Thyroid gland (tissue), 4 donors: ENCODE measurements at regions not wholly inside any gene's neighbourhood (a gene's known extent, or its start where the extent isn't known, plus 50 kb on each side); places are given as distances from the start of the nearest gene placed in this dataset.

Experiments
- DNase-seq, 2 donors: peaks; one replicate each; pipeline ENCODE4 v3.0.0-alpha.2; 2019
- H3K27ac ChIP-seq, 3 donors: fragments of 200-600 bp; sonication (generic); 1 replicate in 2 of 3; 2 replicates in 1 of 3; pipeline ENCODE4 v1.5.1; 2016 to 2019; ENCODE audit warnings: mild to moderate bottlenecking in 1 of 3, moderate library complexity in 1 of 3
- H3K27me3 ChIP-seq: fragments of 200-600 bp; sonication (generic); one replicate; pipeline ENCODE4 v1.5.1; 2019
- H3K36me3 ChIP-seq, 2 donors: fragments of 200-600 bp; sonication (generic); one replicate each; pipeline ENCODE4 v1.5.1; 2016 to 2019
- H3K4me1 ChIP-seq, 2 donors: fragments of 200-600 bp; sonication (generic); one replicate each; pipeline ENCODE4 v1.5.1; 2017 to 2019
- H3K4me3 ChIP-seq, 3 donors: fragments of 200-600 bp; sonication (generic); replicated peaks in 1 of 3; 1 replicate in 2 of 3; 2 replicates in 1 of 3; pipeline ENCODE4 v1.5.1; 2016; ENCODE audit warnings: mild to moderate bottlenecking in 1 of 3
- H3K9me3 ChIP-seq: fragments of 200-600 bp; sonication (generic); one replicate; pipeline ENCODE4 v1.5.1; 2017
- CTCF ChIP-seq, 6 experiments: fragments of 200-600 bp in 3 of 6; fragments of 450-650 bp in 3 of 6; sonication (generic) in 3 of 6; IDR thresholded peaks; one replicate each; pipeline ENCODE4 v1.5.1; 2016 to 2019; ENCODE audit warnings: antibody characterized with exemption in 6 of 6, mild to moderate bottlenecking in 2 of 6, inconsistent platforms in 1 of 6, moderate library complexity in 1 of 6
- POLR2A ChIP-seq, 2 donors: fragments of 450-650 bp; IDR thresholded peaks; one replicate each; pipeline ENCODE4 v1.6.1; 2017; ENCODE audit warnings: antibody characterized with exemption in 2 of 2, mild to moderate bottlenecking in 2 of 2, moderate library complexity in 1 of 2
- WGBS, 2 donors: methylation state at CpG; one replicate each; pipeline ENCODE4 v1.1.5; 2017; 5-methylcytosine and 5-hydroxymethylcytosine counted together
- intact Hi-C: fragments of 100-400 bp; cut with DNase I; formaldehyde crosslinking; loops from one replicate; pipeline ENCODE4 v1.15.1; 2023

DNA sequence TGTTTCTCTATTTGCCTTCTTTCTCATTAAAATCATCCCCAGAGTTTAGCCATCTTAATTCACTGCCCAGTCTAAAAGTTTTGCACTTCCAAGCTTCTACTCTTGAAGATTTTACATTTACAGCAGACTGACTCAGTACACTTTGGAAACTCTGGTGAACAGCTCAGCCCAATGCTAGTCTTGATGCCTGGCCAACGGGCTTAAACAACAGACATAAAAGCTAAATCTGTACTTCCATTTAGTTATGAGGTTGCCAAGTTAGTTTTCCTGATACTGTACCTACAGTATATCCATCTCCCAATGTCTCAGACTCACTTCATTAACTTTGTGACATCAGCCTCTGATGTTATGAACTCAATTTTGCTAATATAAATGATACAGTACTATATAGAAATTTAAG is 891.8 kb upstream of the SOX9 start:
- Histone ChIP-seq H3K27me3 (no peaks in the 10 kb centered on the region), H3K9me3 (no peaks in the 10 kb centered on the region), H3K36me3 (no peaks in the 10 kb centered on the region), H3K4me3 (no peak overlapping the region), H3K4me1 (no peaks in the 10 kb centered on the region), H3K27ac (no peak overlapping the region)
- intact Hi-C loops, result no loop called here
- no peak for DNase-seq
- WGBS, 2 donors, result 65 to 73% methylated on average over 1 of the region's 1 CpG
- TF ChIP-seq POLR2A (IDR thresholded peaks at IDR 0.05) (no peak), CTCF (IDR thresholded peaks at IDR 0.05) (no peak)

DNA sequence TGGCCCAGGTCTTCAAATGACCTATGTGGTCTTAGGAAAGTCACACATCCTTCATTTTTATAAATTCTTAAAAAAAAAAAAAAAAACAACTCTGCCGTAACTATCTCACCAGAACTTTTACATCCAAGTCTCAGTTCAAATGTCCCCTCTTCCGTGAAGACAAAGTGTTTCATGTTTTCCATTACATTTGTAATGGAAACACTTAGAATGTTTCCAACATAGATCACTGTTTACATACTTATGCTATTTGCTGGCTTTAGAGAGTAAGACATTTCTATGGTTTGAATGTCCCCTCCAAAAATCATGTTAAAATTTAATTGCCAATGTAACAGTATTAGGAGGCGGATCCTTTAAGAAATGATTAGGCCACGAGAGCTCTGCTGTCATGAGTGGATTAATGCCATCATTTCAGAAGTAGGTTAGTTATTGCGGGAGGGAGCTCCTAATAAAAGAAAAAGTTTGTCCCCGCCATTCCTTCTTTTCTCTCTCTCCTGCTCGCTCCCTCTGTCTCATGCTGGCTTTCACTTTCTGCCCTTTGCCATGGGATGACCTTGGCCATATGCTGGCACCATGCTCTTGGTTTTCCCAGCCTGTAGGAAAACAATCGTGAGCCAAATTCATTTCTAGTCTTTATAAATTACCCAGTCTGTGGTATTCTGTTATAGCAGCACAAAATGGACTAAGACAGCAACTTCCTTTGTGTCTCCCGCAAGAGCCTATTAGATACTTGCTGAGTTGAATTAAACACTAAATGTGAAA is 887.8 kb upstream of the SOX9 start:
- no peak overlapping the region for H3K27ac ChIP-seq
- intact Hi-C loops, result no loop called here
- no peak for TF ChIP-seq POLR2A (IDR thresholded peaks at IDR 0.05)
- no peak for TF ChIP-seq CTCF (IDR thresholded peaks at IDR 0.05)
- 92 to 95% methylated on average over 9 of the region's 9 CpGs for WGBS, 2 donors
- H3K9me3 ChIP-seq, result no peaks in the 10 kb centered on the region
- no peaks in the 10 kb centered on the region for H3K27me3 ChIP-seq
- no peaks in the 10 kb centered on the region for H3K36me3 ChIP-seq
- no peak for DNase-seq
- no peaks in the 10 kb centered on the region for H3K4me1 ChIP-seq
- H3K4me3 ChIP-seq, result no peak overlapping the region

GRCh38 chr17:71234349-71234748 is 886.5 kb upstream of the SOX9 start:
- no peak overlapping the region for H3K4me3 ChIP-seq
- H3K27me3 ChIP-seq, result no peaks in the 10 kb centered on the region
- 88% methylated on average over 7 of the region's 7 CpGs for WGBS, 2 donors
- H3K9me3 ChIP-seq, result no peaks in the 10 kb centered on the region
- intact Hi-C loops, result no loop called here
- no peak for DNase-seq
- H3K36me3 ChIP-seq, result no peaks in the 10 kb centered on the region
- H3K4me1 ChIP-seq, result no peaks in the 10 kb centered on the region
- TF ChIP-seq CTCF (IDR thresholded peaks at IDR 0.05) (no peak), POLR2A (IDR thresholded peaks at IDR 0.05) (no peak)
- no peak overlapping the region for H3K27ac ChIP-seq

DNA sequence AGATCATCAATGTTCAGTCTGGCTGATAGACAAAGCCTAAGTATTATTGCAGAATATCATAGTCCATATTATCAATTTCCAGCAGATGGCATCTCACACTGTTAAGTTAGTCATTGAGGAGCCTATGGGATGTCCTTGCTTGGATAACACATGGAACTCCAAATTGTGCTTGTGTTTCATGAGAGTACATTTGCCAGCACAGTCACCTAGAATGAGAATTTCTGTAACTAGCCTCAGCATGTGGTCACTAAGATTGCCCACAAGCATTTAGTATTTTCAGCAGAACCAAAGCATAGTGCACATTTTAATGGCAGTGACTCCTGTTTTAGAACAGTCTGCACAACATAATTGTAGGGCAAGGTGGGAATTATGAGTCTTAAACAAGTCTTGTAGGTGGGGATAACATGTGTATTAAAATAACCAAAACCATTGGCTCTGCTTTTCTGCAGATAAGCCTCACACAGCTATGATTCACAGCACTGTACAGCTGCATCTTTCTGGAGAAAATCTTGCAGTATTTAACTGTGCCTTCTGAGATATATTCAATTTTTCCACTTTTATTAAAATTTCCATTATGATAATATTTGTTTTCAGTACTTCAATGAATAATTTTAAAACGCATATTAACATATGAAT is 882.8 kb upstream of the SOX9 start:
- DNase-seq, result no peak
- Histone ChIP-seq H3K4me1 (no peaks in the 10 kb centered on the region), H3K4me3 (no peak overlapping the region), H3K27me3 (no peaks in the 10 kb centered on the region), H3K9me3 (no peaks in the 10 kb centered on the region), H3K36me3 (no peaks in the 10 kb centered on the region), H3K27ac (no peak overlapping the region)
- 78 to 83% methylated on average over 1 of the region's 1 CpG for WGBS, 2 donors
- intact Hi-C loops, result loop anchor here (5.0 kb wide), 1 partner anchor 224 kb away; no protein-coding TSS in a partner anchor
- TF ChIP-seq CTCF (IDR thresholded peaks at IDR 0.05) (peak in 3 of 6 experiments; percentile 17 to 37 (median 26)), POLR2A (IDR thresholded peaks at IDR 0.05) (no peak)

- no peaks in the 10 kb centered on the region for H3K9me3 ChIP-seq
- H3K4me3 ChIP-seq, result no peak overlapping the region
- intact Hi-C loops, result no loop called here
- H3K36me3 ChIP-seq, result no peaks in the 10 kb centered on the region
- no peak for TF ChIP-seq POLR2A (IDR thresholded peaks at IDR 0.05)
- TF ChIP-seq CTCF (IDR thresholded peaks at IDR 0.05), result no peak
- no peaks in the 10 kb centered on the region for H3K4me1 ChIP-seq
- H3K27ac ChIP-seq, result no peak overlapping the region
- no peak for DNase-seq
- H3K27me3 ChIP-seq, result no peaks in the 10 kb centered on the region
- WGBS, 2 donors, result 71 to 80% methylated on average over 4 of the region's 4 CpGs
Observed at GRCh38 chr17:71247441-71248015, 873.3 kb upstream of the SOX9 start.
